ENCODE measurements at regions not wholly inside any gene's neighbourhood (a gene's known extent, or its start where the extent isn't known, plus 50 kb on each side); places are given as distances from the start of the nearest gene placed in this dataset.

DNA sequence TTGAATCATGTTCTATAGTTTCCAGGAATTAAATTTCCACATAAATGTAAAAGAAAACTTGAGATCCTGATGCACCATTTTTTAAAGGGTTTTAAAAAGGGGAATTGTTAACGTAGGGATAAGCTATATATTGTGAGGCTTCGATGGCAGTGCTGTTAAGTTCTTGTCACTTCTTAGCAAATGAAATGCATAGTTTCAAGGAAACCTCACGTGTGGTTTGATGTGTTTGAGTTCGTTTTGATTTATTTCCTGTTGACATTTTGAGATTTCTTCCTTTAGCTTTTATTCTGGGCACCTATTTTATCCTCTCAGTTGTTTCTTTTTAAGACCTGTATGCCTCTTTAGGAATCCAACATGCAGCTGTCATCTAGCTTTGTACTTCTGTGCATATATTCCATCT lies 301.0 kb downstream of the DOCK8 start:
- DNase-seq: no peak

- DNase-seq: no peak
Measured at GRCh38 chr9:517993-518392, 303.3 kb downstream of the DOCK8 start.

GRCh38 chr9:518540-518939 lies 303.9 kb downstream of the DOCK8 start:
- DNase-seq: no peak

DNA sequence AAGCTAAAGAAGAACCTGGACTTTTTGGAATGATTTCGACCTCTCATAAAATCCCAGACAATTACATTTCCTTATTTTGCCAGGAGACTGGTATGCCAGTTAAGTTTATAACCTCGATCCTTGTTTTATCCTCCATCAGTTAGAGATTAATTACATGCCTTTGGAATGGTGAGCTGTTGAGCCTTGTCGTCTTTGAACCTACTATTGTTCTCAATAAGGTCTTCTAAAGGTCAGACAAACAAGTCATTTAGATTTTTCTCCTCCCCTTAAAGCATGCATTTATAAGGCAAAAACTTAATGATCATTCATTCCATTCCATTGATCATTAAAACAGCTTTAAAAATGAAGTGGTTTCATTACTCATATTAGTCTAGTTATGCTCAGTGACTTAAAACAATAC lies 304.9 kb downstream of the DOCK8 start:
- DNase-seq: no peak

DNA sequence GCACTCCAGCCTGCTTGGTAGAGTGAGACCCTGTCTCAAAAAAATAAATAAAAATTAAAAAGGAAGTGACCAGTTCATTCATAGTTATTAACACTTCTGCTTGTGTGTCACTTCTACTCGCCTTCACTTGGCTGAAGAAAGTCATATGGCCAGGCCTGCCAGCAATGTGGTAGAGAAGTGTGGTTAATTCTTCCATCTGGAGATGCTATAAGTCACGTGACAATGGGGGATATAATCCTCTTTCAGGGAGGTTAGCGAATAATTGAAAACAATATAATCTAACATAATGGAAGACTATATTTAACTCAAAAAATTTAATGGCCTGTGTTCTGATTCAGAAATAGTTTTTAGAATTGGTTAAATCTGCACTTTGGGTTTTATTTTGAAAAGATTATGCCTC lies 305.6 kb downstream of the DOCK8 start:
- DNase-seq: no peak

- DNase-seq: no peak
Measured at GRCh38 chr9:522190-522589, 307.5 kb downstream of the DOCK8 start.

DNA sequence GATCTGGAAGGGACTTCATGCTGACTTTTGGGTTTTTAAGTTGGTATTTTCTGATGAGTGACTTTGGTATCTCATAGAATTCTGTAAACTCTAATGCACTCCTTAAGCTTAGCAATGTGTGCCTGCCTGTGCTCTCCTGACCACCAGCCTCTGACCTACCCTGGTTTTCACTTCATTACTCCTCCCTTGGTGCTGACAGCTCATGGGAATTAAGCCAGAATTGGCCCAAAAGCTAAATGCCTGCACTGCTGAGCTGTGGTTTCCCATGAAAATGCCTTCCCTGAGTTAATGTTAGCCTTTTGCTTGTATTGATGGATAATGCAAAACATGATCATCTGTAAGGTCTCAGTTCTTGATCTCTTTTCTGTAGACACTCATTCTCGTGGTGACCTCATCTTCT lies 308.0 kb downstream of the DOCK8 start:
- no peak for DNase-seq

GRCh38 chr9:523444-523843 lies 308.8 kb downstream of the DOCK8 start:
- DNase-seq: no peak

- DNase-seq: no peak
Measured at GRCh38 chr9:524008-524407, 309.3 kb downstream of the DOCK8 start.

DNA sequence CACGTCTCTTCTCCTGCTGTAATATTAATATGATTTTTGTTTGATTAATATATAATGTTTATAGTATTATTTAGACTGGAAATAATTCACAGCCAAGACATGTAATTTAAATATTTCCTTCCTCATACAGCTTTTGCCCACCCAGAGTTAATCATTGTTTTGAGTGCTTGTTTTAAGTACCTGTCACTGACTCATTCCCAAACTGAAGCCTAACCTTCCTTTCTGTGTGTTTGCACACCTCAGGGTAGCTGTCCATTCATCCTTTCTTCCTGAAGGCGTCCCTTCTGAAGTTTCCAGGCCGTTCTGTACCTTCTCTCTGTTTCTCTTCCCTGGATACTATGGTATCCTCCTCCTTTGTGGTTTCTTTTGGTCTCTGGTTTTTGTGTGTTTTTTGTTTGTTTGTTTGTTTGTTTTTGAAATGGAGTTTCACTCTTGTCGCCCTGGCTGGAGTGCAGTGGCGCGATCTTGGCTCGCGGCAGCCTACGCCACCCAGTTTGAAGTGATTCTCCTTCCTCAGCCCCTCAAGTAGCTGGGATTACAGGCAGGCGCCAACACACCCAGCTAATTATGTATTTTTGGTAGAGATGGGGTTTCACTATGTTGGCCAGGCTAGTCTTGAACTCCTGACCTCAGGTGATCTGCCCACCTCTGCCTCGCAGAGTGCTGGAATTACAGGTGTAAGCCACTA lies 312.4 kb downstream of the DOCK8 start:
- no peak for DNase-seq

GRCh38 chr9:529731-530130 lies 311.8 kb upstream of the DMRT1 start:
- no peak for DNase-seq

DNA sequence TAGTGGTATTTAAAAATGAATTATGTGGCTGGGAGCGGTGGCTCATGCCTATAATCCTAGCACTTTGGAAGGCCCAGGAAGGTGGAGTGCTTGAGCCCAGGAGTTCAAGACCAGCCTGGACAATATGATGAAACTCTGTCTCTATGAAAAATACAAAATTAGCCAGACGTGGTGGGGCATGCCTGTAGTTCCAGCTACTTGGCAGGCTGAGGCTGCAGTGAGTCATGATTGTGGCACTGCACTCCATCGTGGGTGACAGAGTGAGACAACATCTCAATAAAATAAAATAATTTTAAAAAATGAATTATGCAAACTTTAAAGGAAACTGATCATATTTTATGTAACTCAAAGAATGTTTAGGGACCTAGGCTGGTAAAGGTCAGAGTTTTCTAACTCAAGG lies 310.8 kb upstream of the DMRT1 start:
- no peak for DNase-seq

GRCh38 chr9:532707-533106 lies 308.8 kb upstream of the DMRT1 start:
- no peak for DNase-seq

- no peak for DNase-seq
Measured at GRCh38 chr9:534886-535285, 306.6 kb upstream of the DMRT1 start.

GRCh38 chr9:535356-535755 lies 306.1 kb upstream of the DMRT1 start:
- DNase-seq: no peak

GRCh38 chr9:536597-537511 lies 304.6 kb upstream of the DMRT1 start:
- no peak for DNase-seq

DNA sequence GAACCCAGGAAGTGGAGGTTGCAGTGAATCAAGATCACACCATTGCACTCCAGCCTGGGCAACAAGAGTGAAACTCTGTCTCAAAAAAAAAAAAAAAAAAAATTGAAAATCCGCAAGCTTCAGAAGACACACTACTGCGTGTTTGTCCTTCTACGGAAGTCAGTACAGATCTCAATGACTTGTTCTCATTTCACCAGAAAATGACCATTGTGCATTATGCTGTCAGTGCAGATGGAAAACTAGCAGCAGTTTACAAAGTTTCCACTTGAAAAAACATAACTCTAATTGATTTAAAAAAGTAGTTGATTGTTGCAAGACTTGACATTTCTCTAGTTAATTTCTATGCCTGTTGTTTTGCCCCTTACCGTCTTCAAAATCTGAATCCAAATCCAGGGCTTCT lies 298.0 kb upstream of the DMRT1 start:
- DNase-seq: no peak

DNA sequence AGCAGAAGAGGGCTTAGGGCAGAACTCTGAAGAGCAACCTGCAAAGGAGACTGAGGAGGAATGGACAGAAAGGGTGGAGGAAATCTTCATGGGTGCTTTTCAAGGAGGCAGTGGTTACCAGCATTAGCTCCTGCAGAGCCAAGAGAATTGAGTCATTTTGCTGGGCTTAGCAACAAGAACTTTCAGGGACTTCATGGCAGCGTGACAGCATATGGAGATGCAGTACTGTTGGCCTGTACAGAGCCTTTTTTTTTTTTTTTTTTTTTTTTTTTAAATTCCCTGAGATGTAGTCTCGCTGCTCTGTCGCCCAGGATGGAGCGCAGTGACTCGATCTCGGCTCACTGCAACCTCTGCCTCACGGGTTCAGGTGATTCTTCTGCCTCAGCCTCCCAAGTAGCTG lies 296.0 kb upstream of the DMRT1 start:
- DNase-seq: no peak

DNA sequence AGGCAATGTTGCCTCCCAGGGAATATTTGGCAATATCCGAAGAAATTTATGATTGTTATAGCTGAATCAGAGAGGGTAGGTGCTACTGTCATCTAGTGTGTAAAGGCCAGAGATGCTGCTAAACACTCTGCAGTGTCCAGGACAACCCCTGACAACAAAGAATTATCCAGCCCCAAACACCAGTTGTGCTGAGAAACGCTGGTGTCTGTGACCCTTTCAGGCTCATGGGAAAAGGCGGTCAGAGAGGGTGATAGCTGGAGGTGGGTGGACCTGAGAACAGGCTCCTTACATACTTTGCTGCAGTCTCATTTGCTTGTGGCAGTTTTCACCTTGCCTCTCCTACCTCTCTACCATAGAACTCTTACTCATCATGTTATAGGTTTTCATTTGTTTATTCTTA lies 295.3 kb upstream of the DMRT1 start:
- no peak for DNase-seq

DNA sequence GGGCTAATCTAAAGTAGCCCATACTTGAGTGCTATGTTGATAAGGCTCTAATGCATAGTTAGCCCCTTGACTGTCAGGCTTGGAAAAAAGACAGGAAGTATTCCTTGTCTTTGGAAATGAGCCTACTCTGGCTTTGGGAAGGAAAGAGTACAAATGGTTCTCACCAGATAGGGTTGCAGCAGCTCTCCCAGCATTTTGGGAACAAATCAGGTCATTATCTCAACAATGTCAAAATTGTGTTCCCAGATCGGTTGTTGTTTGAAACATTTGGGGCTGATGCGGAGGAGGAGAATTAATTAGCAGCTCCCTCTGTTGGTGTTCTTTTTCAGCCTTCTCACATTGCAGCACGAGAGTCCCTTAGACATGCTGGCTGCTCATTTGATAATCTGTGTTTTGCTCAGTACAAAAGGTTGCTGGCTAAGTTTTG lies 294.7 kb upstream of the DMRT1 start:
- DNase-seq: no peak

DNA sequence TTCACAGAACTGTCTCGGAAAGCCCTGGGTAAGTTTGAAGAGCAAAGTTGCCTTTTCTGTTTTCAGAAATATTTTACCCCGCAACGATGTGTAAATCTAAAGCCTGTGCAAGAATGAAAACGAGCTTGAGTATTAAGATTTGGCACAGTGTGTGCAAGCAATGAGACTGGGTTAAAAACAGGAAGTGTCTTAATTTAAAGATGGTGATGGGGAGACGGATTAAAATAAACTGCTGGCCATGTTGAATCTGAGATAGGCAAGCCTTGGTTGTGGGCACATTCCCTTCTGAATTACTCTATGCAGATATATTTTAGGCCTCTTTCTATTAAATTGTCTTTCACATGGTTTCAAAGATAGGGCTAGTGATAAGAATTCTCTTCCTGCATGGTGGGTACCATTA lies 294.2 kb upstream of the DMRT1 start:
- no peak for DNase-seq

DNA sequence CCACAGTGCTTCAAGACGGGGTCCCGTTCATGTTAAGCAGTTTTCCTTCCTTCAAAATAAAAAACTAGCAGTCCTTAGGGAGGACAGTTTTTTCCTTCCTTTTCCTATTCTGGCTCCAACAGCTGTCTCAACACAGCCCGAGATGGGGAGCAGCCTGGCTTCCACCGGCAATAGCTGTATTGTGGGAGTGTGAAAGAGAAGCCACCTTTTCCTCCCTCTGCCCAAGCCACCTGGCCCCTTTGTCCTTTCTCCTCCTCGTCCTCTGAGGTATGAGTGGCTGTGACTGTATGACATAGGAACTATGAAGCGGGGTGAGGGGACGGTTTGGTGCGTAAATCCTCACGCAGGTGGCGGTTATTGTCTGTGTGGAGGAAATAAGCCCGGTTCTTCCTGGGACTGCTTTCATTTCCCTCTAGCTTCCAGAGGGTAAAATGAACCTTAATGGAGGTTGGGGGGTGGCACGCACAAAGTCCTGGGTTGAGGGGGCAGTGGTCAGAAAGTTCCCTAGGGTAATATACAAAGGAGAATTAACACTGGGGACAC lies 292.0 kb upstream of the DMRT1 start:
- DNase-seq: no peak

GRCh38 chr9:550333-550732 lies 291.2 kb upstream of the DMRT1 start:
- DNase-seq: no peak
